Lower lobe of right lung (tissue), 2 donors: ENCODE measurements at regions not wholly inside any gene's neighbourhood (a gene's known extent, or its start where the extent isn't known, plus 50 kb on each side); places are given as distances from the start of the nearest gene placed in this dataset.

Experiments used
- ATAC-seq, 2 donors: fragments of 200-7000 bp; cut with Tn5 transposase; one replicate each; pipeline ENCODE4 v1.9.1; 2020 to 2022; ENCODE audit warnings: mild to moderate bottlenecking in 2 of 2, moderate library complexity in 2 of 2
- DNase-seq: peaks from one replicate; pipeline ENCODE4 v3.0.0-alpha.2; 2020
- H3K27ac ChIP-seq: fragments of 200-600 bp; one replicate; pipeline ENCODE4 v1.8.0; 2022
- H3K27me3 ChIP-seq: fragments of 200-600 bp; one replicate; pipeline ENCODE4 v1.8.0; 2022; ENCODE audit warnings: low read depth
- H3K36me3 ChIP-seq: fragments of 200-600 bp; one replicate; pipeline ENCODE4 v1.8.0; 2022; ENCODE audit warnings: mild to moderate bottlenecking
- H3K4me1 ChIP-seq: fragments of 200-600 bp; one replicate; pipeline ENCODE4 v1.8.0; 2022
- H3K4me3 ChIP-seq: fragments of 200-600 bp; one replicate; pipeline ENCODE4 v1.8.0; 2022; ENCODE audit warnings: mild to moderate bottlenecking
- H3K9me3 ChIP-seq: fragments of 200-600 bp; one replicate; pipeline ENCODE4 v1.8.0; 2022
- CTCF ChIP-seq: fragments of 200-600 bp; IDR thresholded peaks from one replicate; pipeline ENCODE4 v1.8.0; 2022; ENCODE audit warnings: antibody characterized with exemption, mild to moderate bottlenecking
- intact Hi-C: fragments of 100-400 bp; cut with DNase I; formaldehyde crosslinking; loops from one replicate; pipeline ENCODE4 v1.11.0; 2022
- donor health status: DM: no; HTN: yes; CAD: no; lungs with severe emphysema.

GRCh38 chr1:5493275-5493674, 498.9 kb downstream of the NPHP4 start:
- no peak for ATAC-seq
- H3K4me3 ChIP-seq, result no peak overlapping the region

GRCh38 chr1:5492846-5493245, 499.4 kb downstream of the NPHP4 start:
- H3K27ac ChIP-seq, result no peak overlapping the region
- intact Hi-C loops, result no loop called here
- no peaks in the 10 kb centered on the region for H3K4me1 ChIP-seq
- peaks cover 13% of the 10 kb centered on the region for H3K27me3 ChIP-seq
- no peak overlapping the region for H3K4me3 ChIP-seq
- DNase-seq (no peak), ATAC-seq (no peak)
- TF ChIP-seq CTCF, result no peak
- no peaks in the 10 kb centered on the region for H3K9me3 ChIP-seq
- H3K36me3 ChIP-seq, result no peaks in the 10 kb centered on the region

More at GRCh38 chr1:5493275-5493674, 498.9 kb downstream of the NPHP4 start:
- no peak for TF ChIP-seq CTCF
- no peak for DNase-seq
- Histone ChIP-seq H3K27me3 (peaks cover 15% of the 10 kb centered on the region), H3K36me3 (no peaks in the 10 kb centered on the region), H3K27ac (no peak overlapping the region), H3K4me1 (no peaks in the 10 kb centered on the region), H3K9me3 (no peaks in the 10 kb centered on the region)
- intact Hi-C loops, result no loop called here

- no peak overlapping the region for H3K4me3 ChIP-seq
- H3K9me3 ChIP-seq, result no peaks in the 10 kb centered on the region
- no peak overlapping the region for H3K27ac ChIP-seq
- no peaks in the 10 kb centered on the region for H3K36me3 ChIP-seq
- no peak for TF ChIP-seq CTCF
- DNase-seq, result no peak
- ATAC-seq, result no peak
- H3K27me3 ChIP-seq, result peaks cover 16% of the 10 kb centered on the region
- intact Hi-C loops, result no loop called here
- H3K4me1 ChIP-seq, result no peaks in the 10 kb centered on the region
Observed at GRCh38 chr1:5491207-5491904, 500.9 kb downstream of the NPHP4 start.

GRCh38 chr1:5490635-5491034, 501.6 kb downstream of the NPHP4 start:
- ATAC-seq, result no peak
- intact Hi-C loops, result no loop called here
- no peak for DNase-seq

GRCh38 chr1:5488448-5488847, 503.8 kb downstream of the NPHP4 start:
- no peak for TF ChIP-seq CTCF
- ATAC-seq, result no peak
- intact Hi-C loops, result no loop called here
- DNase-seq, result no peak
- Histone ChIP-seq H3K4me3 (no peak overlapping the region), H3K9me3 (no peaks in the 10 kb centered on the region), H3K27ac (no peak overlapping the region), H3K27me3 (peaks cover 12% of the 10 kb centered on the region), H3K4me1 (no peaks in the 10 kb centered on the region), H3K36me3 (no peaks in the 10 kb centered on the region)

More at GRCh38 chr1:5490635-5491034, 501.6 kb downstream of the NPHP4 start:
- Histone ChIP-seq H3K27me3 (peaks cover 14% of the 10 kb centered on the region), H3K27ac (no peak overlapping the region), H3K4me3 (no peak overlapping the region), H3K9me3 (no peaks in the 10 kb centered on the region), H3K4me1 (no peaks in the 10 kb centered on the region), H3K36me3 (no peaks in the 10 kb centered on the region)
- TF ChIP-seq CTCF, result no peak
